ENCODE measurements at regions not wholly inside any gene's neighbourhood (a gene's known extent, or its start where the extent isn't known, plus 50 kb on each side); places are given as distances from the start of the nearest gene placed in this dataset.

DNA sequence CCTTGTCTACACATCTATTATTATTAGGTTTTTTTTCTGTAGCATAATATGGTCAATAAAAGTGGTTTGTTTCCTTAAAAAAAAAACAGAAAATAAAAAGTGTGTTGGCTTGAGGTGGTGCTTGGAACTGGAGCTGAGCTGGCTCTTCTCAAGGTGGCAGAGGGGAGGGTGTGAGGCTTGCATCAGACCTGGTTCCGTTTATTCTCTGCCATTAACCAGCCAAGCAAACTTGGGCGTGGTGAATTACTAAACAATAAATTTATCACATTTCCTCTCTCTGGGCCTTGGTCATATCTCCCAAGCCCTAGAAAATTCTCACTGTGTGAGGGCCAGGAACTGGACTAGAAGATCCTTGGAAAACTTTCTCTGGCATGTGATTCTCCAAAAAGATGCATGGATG lies 427.5 kb upstream of the MKI67 start:
- Histone ChIP-seq H3K4me1 (no peaks in the 10 kb centered on the region), H3K36me3 (no peaks in the 10 kb centered on the region), H3K9me3 (no peaks in the 10 kb centered on the region), H3K27ac (no peak overlapping the region), H3K27me3 (no peaks in the 10 kb centered on the region), H3K4me3 (no peak overlapping the region)
- DNase-seq: no peak
- intact Hi-C loops (cut with DNase I): no loop called here
- WGBS, 2 donors: 15 to 67% methylated on average over 2 of the region's 2 CpGs
- no peak for TF ChIP-seq POLR2A (IDR thresholded peaks at IDR 0.05)

DNA sequence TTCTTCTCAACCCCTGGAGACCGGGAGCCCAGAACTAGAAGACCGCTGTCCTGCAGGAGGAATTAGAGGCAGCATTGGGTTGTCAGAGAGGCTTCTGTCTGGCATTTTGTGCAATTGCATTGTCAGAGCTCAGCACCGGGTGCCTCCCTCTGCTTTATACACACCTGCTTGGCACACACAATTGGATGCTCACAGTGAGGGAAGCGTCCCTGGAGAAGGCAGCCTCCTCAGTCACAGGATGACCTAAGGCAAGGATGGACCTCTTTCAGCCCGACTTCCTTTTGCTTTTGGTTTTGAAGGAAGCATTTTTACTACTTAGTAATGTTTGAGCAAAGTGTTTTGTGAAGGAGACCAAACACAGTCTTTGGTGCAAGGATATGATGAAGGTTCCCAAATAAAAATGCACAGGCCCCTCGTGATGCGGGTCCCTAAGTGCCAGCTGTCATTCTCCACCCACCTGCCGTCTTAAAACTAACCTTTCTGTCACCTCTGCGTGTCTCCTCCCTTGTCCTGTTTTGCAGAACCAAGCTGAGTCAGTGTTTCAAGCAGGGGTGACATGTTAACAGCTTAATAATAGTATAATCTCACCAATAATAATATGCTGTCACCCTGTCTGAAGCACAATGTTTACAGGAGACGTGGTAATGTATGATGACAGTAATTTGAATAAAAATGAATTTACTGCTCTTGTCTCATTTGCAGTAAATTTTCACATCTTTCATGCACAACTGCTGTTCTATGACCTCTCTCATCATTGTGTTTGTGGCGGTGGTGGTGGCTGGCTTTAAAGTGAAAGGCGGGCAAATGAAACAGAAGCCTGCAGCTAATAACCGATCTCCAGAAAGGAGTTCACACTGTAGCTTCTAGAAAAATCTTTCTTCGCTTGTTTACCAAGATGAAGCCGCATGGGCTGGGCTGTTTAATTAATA lies 430.2 kb upstream of the MKI67 start:
- intact Hi-C loops (cut with DNase I): no loop called here
- DNase-seq: no peak
- Histone ChIP-seq H3K4me1 (no peaks in the 10 kb centered on the region), H3K27ac (no peak overlapping the region), H3K4me3 (no peak overlapping the region), H3K36me3 (no peaks in the 10 kb centered on the region), H3K27me3 (no peaks in the 10 kb centered on the region), H3K9me3 (no peaks in the 10 kb centered on the region)
- TF ChIP-seq POLR2A (IDR thresholded peaks at IDR 0.05) (no peak), POLR2AphosphoS5 (IDR thresholded peaks at IDR 0.05) (no peak), EP300 (IDR thresholded peaks at IDR 0.05) (no peak), CTCF (IDR thresholded peaks at IDR 0.05) (no peak)
- WGBS, 2 donors: 53 to 71% methylated on average over 15 of the region's 15 CpGs

DNA sequence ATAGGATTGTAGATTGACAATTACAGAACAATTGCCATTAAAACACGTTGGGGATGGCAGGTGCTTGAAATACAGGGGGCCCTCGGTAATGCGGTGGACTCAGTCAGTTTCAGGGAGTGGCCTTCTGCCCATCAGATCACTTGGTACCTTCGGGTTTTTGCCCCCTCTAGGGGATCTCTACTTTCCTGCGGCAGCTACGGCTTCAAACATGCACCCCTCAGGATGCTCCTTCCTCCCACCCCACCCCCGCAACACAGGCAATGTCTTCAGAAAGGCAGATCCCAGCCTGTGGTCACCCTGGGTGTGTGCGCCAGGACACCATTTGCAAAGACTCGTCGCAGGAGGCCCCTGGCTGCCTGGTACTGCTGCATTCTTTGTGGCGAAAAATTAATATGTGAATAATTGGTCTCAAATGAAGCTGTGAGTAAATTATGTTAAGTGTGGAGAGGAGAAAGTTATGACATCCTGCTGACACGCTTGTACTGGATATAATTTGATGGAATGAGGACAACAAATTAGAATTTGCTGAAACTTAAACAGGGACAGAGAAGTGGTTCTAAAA lies 431.0 kb upstream of the MKI67 start:
- Histone ChIP-seq H3K4me3 (no peak overlapping the region), H3K36me3 (no peaks in the 10 kb centered on the region), H3K4me1 (no peaks in the 10 kb centered on the region), H3K27ac (no peak overlapping the region), H3K27me3 (no peaks in the 10 kb centered on the region), H3K9me3 (peaks cover 0 to 2% (median 0%) of the 10 kb centered on the region in 4 donors)
- WGBS, 2 donors: 77 to 83% methylated on average over 12 of the region's 12 CpGs
- TF ChIP-seq POLR2A (IDR thresholded peaks at IDR 0.05): no peak
- TF ChIP-seq CTCF (IDR thresholded peaks at IDR 0.05): no peak
- TF ChIP-seq POLR2AphosphoS5 (IDR thresholded peaks at IDR 0.05): no peak
- no peak for TF ChIP-seq EP300 (IDR thresholded peaks at IDR 0.05)
- DNase-seq: no peak
- intact Hi-C loops (cut with DNase I): no loop called here

DNA sequence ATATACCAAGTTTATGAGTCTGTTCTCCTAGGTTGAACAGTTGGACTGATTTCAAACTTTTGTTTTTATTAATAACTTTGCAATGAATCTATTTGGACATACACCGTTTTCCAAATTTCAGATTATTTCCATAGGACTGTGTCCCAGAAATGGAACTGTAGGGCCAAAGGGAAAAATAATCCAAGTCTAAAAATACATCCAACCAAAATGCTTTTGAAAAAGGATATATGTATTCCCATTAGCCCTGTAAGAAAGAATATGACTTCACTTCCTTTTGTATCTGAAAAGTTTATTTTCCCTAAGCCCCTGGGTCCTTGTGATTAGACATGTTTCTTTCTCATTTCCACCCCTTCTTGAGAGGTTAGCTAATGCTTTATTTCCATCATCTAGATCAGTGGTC lies 434.2 kb upstream of the MKI67 start:
- Histone ChIP-seq H3K4me3 (no peak overlapping the region), H3K27ac (no peak overlapping the region), H3K9me3 (peaks cover 0 to 2% (median 0%) of the 10 kb centered on the region in 4 donors), H3K36me3 (no peaks in the 10 kb centered on the region), H3K27me3 (no peaks in the 10 kb centered on the region), H3K4me1 (no peaks in the 10 kb centered on the region)
- TF ChIP-seq POLR2AphosphoS5 (IDR thresholded peaks at IDR 0.05) (no peak), POLR2A (IDR thresholded peaks at IDR 0.05) (no peak), CTCF (IDR thresholded peaks at IDR 0.05) (no peak), EP300 (IDR thresholded peaks at IDR 0.05) (no peak)
- DNase-seq: no peak
- WGBS, 2 donors: 73 to 77% methylated on average over 1 of the region's 1 CpG
- intact Hi-C loops (cut with DNase I): no loop called here

- H3K4me1 ChIP-seq: no peaks in the 10 kb centered on the region
- intact Hi-C loops (cut with DNase I): no loop called here
- WGBS, 2 donors: 97 to 99% methylated on average over 3 of the region's 3 CpGs
- no peak for DNase-seq
- peaks cover 0 to 2% (median 0%) of the 10 kb centered on the region in 4 donors for H3K9me3 ChIP-seq
- H3K36me3 ChIP-seq: no peaks in the 10 kb centered on the region
- H3K27me3 ChIP-seq: no peaks in the 10 kb centered on the region
- TF ChIP-seq POLR2AphosphoS5 (IDR thresholded peaks at IDR 0.05) (no peak), CTCF (IDR thresholded peaks at IDR 0.05) (no peak), EP300 (IDR thresholded peaks at IDR 0.05) (no peak), POLR2A (IDR thresholded peaks at IDR 0.05) (no peak)
- no peak overlapping the region for H3K4me3 ChIP-seq
- no peak overlapping the region for H3K27ac ChIP-seq
Measured at GRCh38 chr10:128560993-128561392, 434.8 kb upstream of the MKI67 start.

All from sigmoid colon (tissue), 6 donors.